H1 (cell line): ENCODE measurements at regions not wholly inside any gene's neighbourhood (a gene's known extent, or its start where the extent isn't known, plus 50 kb on each side); places are given as distances from the start of the nearest gene placed in this dataset.

Source experiments
- CTCF ChIA-PET: fragments of 300-600 bp; sonication (Branson Sonifier 250); formaldehyde crosslinking; loops from one replicate; lab custom pipeline; 2021; ENCODE audit not compliant: partially characterized antibody; lab: Charles Lee
- POLR2A ChIA-PET: fragments of 300-600 bp; sonication (Branson Sonifier 250); formaldehyde crosslinking; loops from one replicate; lab custom pipeline; 2021; ENCODE audit warnings: inconsistent platforms; ENCODE audit not compliant: partially characterized antibody; lab: Charles Lee
- DNase-seq, 2 experiments: peaks; one replicate each; pipeline versions ENCODE4 v3.0.0 to v3.0.0-alpha.2; 2010 to 2022; ENCODE audit warnings: low spot score in 2 of 2, low read depth in 1 of 2, mixed read lengths in 1 of 2
- FAIRE-seq: peaks from 2 replicates; lab custom pipeline; 2011; peaks lifted over from hg19 to GRCh38; lab: Jason Lieb, UNC
- H2AFZ ChIP-seq: 2 replicates; pipeline ENCODE4 v1.8.1; 2012; ENCODE audit warnings: low read length, inconsistent platforms
- H2AK5ac ChIP-seq: 2 replicates; pipeline ENCODE4 v1.6.1; 2013; ENCODE audit warnings: low read depth, low read length
- H2BK120ac ChIP-seq: replicated peaks from 2 replicates; pipeline ENCODE3; 2013; ENCODE audit warnings: low read depth, low read length, inconsistent platforms
- H2BK12ac ChIP-seq: 2 replicates; pipeline ENCODE4 v1.6.1; 2013; ENCODE audit warnings: low read depth, low read length
- H2BK15ac ChIP-seq: 2 replicates; pipeline ENCODE4 v1.6.1; 2013; ENCODE audit warnings: low read length
- H2BK20ac ChIP-seq: 2 replicates; pipeline ENCODE4 v1.6.1; 2013; ENCODE audit warnings: low read length
- H2BK5ac ChIP-seq: 2 replicates; pipeline ENCODE4 v1.6.1; 2013; ENCODE audit warnings: low read depth, low read length
- H3K14ac ChIP-seq: 2 replicates; pipeline ENCODE4 v1.6.1; 2013; ENCODE audit warnings: inconsistent platforms; ENCODE audit not compliant: insufficient read length
- H3K18ac ChIP-seq: 2 replicates; pipeline ENCODE4 v1.6.1; 2013; ENCODE audit warnings: low read length; ENCODE audit errors: extremely low read depth
- H3K23ac ChIP-seq: 2 replicates; pipeline ENCODE4 v1.6.1; 2013; ENCODE audit warnings: inconsistent platforms; ENCODE audit not compliant: insufficient read length
- H3K23me2 ChIP-seq: 2 replicates; pipeline ENCODE4 v1.6.1; 2013; ENCODE audit warnings: low read depth, low read length
- H3K27ac ChIP-seq: 2 replicates; pipeline ENCODE4 v1.6.1; 2011; ENCODE audit warnings: low read depth, low read length, inconsistent platforms
- H3K27me3 ChIP-seq, 4 experiments: replicated peaks in 1 of 4; 1 replicate in 1 of 4; 2 replicates in 3 of 4; pipeline versions ENCODE4 v1.6.1 to v1.8.1; 2011 to 2013; ENCODE audit warnings: low read length in 3 of 4, mild to moderate bottlenecking in 3 of 4, inconsistent platforms in 2 of 4, mixed read lengths in 2 of 4, moderate library complexity in 1 of 4; ENCODE audit not compliant: control insufficient read depth in 3 of 4, insufficient read depth in 3 of 4; ENCODE audit errors: extremely low read depth in 1 of 4
- H3K36me3 ChIP-seq, 4 experiments: 2 replicates each; pipeline versions ENCODE4 v1.6.1 to v1.8.1; 2011 to 2013; ENCODE audit warnings: mild to moderate bottlenecking in 4 of 4, low read length in 3 of 4, moderate library complexity in 2 of 4, control low read depth in 1 of 4, inconsistent platforms in 1 of 4; ENCODE audit not compliant: insufficient read depth in 4 of 4, control insufficient read depth in 2 of 4
- H3K4ac ChIP-seq: replicated peaks from 2 replicates; pipeline ENCODE3; 2013; ENCODE audit warnings: low read length, low read depth, mixed read lengths, inconsistent platforms; ENCODE audit not compliant: insufficient read length
- H3K4me1 ChIP-seq, 4 experiments: replicated peaks in 1 of 4; 1 replicate in 1 of 4; 2 replicates in 3 of 4; pipeline versions ENCODE4 v1.6.1 to v1.8.1; 2011 to 2013; ENCODE audit warnings: low read length in 3 of 4, inconsistent platforms in 2 of 4, mixed read lengths in 1 of 4; ENCODE audit not compliant: insufficient read depth in 4 of 4, control insufficient read depth in 3 of 4
- H3K4me2 ChIP-seq, 2 experiments: 2 replicates each; pipeline versions ENCODE4 v1.6.1 to v1.8.1; 2011 to 2013; ENCODE audit warnings: low read depth in 2 of 2, low read length in 2 of 2, control low read depth in 1 of 2, inconsistent platforms in 1 of 2, mild to moderate bottlenecking in 1 of 2; ENCODE audit not compliant: insufficient read depth in 1 of 2
- H3K4me3 ChIP-seq, 4 experiments: fragments of 200-600, 300-600 bp in 1 of 4; sonication (generic), shearing (Covaris generic), sonication (Bioruptor Twin) in 1 of 4; 2 replicates each; pipeline versions ENCODE4 v1.5.1 to v1.8.1; 2011 to 2016; ENCODE audit warnings: low read length in 4 of 4, low read depth in 3 of 4, control low read depth in 2 of 4, inconsistent platforms in 2 of 4, mild to moderate bottlenecking in 2 of 4, mixed read lengths in 1 of 4, moderate library complexity in 1 of 4; ENCODE audit not compliant: insufficient read depth in 2 of 4; ENCODE audit errors: extremely low read depth in 1 of 4
- H3K56ac ChIP-seq: replicated peaks from 2 replicates; pipeline ENCODE3; 2013; ENCODE audit warnings: low read depth, mild to moderate bottlenecking, mixed read lengths, low read length, inconsistent platforms; ENCODE audit not compliant: insufficient read length
- H3K79me1 ChIP-seq: 2 replicates; pipeline ENCODE4 v1.6.1; 2013; ENCODE audit warnings: low read depth, low read length, control low read depth
- H3K79me2 ChIP-seq, 2 experiments: 2 replicates each; pipeline versions ENCODE4 v1.6.1 to v1.8.1; 2012 to 2013; ENCODE audit warnings: low read length in 2 of 2, mild to moderate bottlenecking in 2 of 2, inconsistent platforms in 1 of 2; ENCODE audit not compliant: insufficient read depth in 2 of 2, control insufficient read depth in 1 of 2
- H3K9ac ChIP-seq, 4 experiments: replicated peaks in 1 of 4; 1 replicate in 1 of 4; 2 replicates in 3 of 4; pipeline versions ENCODE4 v1.6.1 to v1.8.1; 2011 to 2013; ENCODE audit warnings: low read depth in 3 of 4, low read length in 3 of 4, control low read depth in 2 of 4, mild to moderate bottlenecking in 2 of 4, moderate library complexity in 2 of 4, inconsistent platforms in 1 of 4; ENCODE audit errors: extremely low read depth in 1 of 4
- H3K9me3 ChIP-seq, 2 experiments: 2 replicates each; pipeline versions ENCODE4 v1.6.1 to v1.8.1; 2012 to 2013; ENCODE audit warnings: mild to moderate bottlenecking in 2 of 2, moderate library complexity in 2 of 2, control low read depth in 1 of 2, inconsistent platforms in 1 of 2, low read depth in 1 of 2, low read length in 1 of 2, mixed read lengths in 1 of 2; ENCODE audit not compliant: insufficient read depth in 2 of 2
- H4K20me1 ChIP-seq, 2 experiments: replicated peaks in 1 of 2; 2 replicates each; pipeline versions ENCODE3 to v1.8.1; 2011 to 2013; ENCODE audit warnings: inconsistent platforms in 2 of 2, low read length in 2 of 2, mild to moderate bottlenecking in 1 of 2; ENCODE audit not compliant: insufficient read depth in 2 of 2, control insufficient read depth in 1 of 2
- H4K5ac ChIP-seq: 2 replicates; pipeline ENCODE4 v1.6.1; 2013; ENCODE audit warnings: low read length, low read depth, mixed read lengths, inconsistent platforms; ENCODE audit not compliant: insufficient read length
- H4K8ac ChIP-seq: 2 replicates; pipeline ENCODE4 v1.8.0; 2013; ENCODE audit warnings: mild to moderate bottlenecking, moderate library complexity, low read length, inconsistent platforms; ENCODE audit not compliant: insufficient read depth; ENCODE audit errors: extremely low read depth
- H4K91ac ChIP-seq: replicated peaks from 2 replicates; pipeline ENCODE3; 2013; ENCODE audit warnings: low read length, mixed read lengths, inconsistent platforms; ENCODE audit not compliant: insufficient read length
- WGBS, 2 experiments: shearing (Covaris generic) in 1 of 2; methylation state at CpG; one replicate each; pipeline versions ENCODE4 v1.1.6 to v1.1.7; 2013 to 2015; ENCODE audit warnings: low lambda C conversion rate in 2 of 2, mixed read lengths in 2 of 2, inconsistent platforms in 1 of 2, low coverage in 1 of 2, missing lambda C conversion rate in 1 of 2; ENCODE audit not compliant: insufficient replicate concordance in 2 of 2, insufficient coverage in 1 of 2, insufficient read length in 1 of 2; ENCODE audit errors: extremely low coverage in 1 of 2, missing lambda C conversion rate in 1 of 2; 5-methylcytosine and 5-hydroxymethylcytosine counted together
- TF ChIP-seq, protein P1 (sequence below): IDR thresholded peaks from 2 replicates; pipeline ENCODE4 v1.6.1; 2011; ENCODE audit warnings: low read length, improper control_type of control experiment

DNA sequence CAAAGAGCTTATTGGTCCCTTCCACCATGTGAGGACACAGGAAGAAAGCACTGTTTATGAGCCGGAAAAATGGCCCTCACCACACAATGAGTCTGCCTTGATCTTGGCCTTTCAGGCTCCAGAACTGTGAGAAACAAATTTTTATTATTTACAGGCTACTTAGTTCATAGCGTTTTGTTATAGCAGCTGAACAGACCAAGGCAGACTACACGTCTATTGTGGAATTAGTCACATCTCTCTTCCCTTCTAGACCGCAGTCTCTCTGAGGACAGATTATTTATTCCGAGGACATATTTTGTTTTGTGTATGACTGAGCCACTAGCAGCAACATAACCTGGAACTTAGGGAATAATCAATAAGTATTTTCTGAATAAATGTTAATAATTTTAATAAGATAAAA, 125.5 kb downstream of the ASB1 start:
- no peak overlapping the region for H2BK20ac ChIP-seq
- no peaks in the 10 kb centered on the region; a peak in 1 of 8 replicates for H3K36me3 ChIP-seq
- no peaks in the 10 kb centered on the region for H4K20me1 ChIP-seq
- no peak for DNase-seq
- no peak overlapping the region for H4K91ac ChIP-seq
- H3K27me3 ChIP-seq = no peaks in the 10 kb centered on the region; a peak in 1 of 7 replicates
- no peak overlapping the region for H3K4me3 ChIP-seq
- no peak overlapping the region for H2BK15ac ChIP-seq
- no peak overlapping the region for H3K23ac ChIP-seq
- no peak overlapping the region for H3K4me2 ChIP-seq
- H3K79me2 ChIP-seq = no peaks in the 10 kb centered on the region
- H3K79me1 ChIP-seq = no peaks in the 10 kb centered on the region
- H3K4me1 ChIP-seq = peaks cover 0 to 3% (median 1%) of the 10 kb centered on the region in 4 experiments; a peak in 6 of 7 replicates
- H3K18ac ChIP-seq = no peak overlapping the region
- H3K27ac ChIP-seq = no peak overlapping the region
- no peak overlapping the region for H2BK5ac ChIP-seq
- H3K4ac ChIP-seq = no peak overlapping the region
- no peak overlapping the region for H3K14ac ChIP-seq
- WGBS, 2 experiments = 88% methylated on average over 5 of the region's 5 CpGs; no CpG with 5 or more reads in 1 of the 2 experiments
- TF ChIP-seq, protein P1, sequence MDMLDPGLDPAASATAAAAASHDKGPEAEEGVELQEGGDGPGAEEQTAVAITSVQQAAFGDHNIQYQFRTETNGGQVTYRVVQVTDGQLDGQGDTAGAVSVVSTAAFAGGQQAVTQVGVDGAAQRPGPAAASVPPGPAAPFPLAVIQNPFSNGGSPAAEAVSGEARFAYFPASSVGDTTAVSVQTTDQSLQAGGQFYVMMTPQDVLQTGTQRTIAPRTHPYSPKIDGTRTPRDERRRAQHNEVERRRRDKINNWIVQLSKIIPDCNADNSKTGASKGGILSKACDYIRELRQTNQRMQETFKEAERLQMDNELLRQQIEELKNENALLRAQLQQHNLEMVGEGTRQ = no peak
- H2AFZ ChIP-seq = no peak overlapping the region
- no peak overlapping the region for H3K9ac ChIP-seq
- H2BK120ac ChIP-seq = no peak overlapping the region
- no peak overlapping the region for H2BK12ac ChIP-seq
- H4K8ac ChIP-seq = no peak overlapping the region
- H4K5ac ChIP-seq = no peak overlapping the region
- CTCF ChIA-PET = no interaction called here
- POLR2A ChIA-PET = no interaction called here
- no peak overlapping the region for H2AK5ac ChIP-seq
- no peak for FAIRE-seq
- H3K23me2 ChIP-seq = peaks cover 3% of the 10 kb centered on the region; the same call in 1 of the 2 replicates
- H3K56ac ChIP-seq = no peak overlapping the region
- H3K9me3 ChIP-seq = peaks cover 1 to 22% of the 10 kb centered on the region in 2 experiments; a peak in 3 of 4 replicates
